Lung (tissue), 11 donors: ENCODE measurements at regions not wholly inside any gene's neighbourhood (a gene's known extent, or its start where the extent isn't known, plus 50 kb on each side); places are given as distances from the start of the nearest gene placed in this dataset.

Experiments used
- ATAC-seq: fragments of 200-7000 bp; cut with Tn5 transposase; one replicate; pipeline ENCODE4 v1.9.1; 2020; ENCODE audit warnings: moderate number of reproducible peaks; ENCODE audit not compliant: insufficient read depth, low FRiP score
- DNase-seq, 3 donors: peaks; one replicate each; pipeline ENCODE4 v3.0.0-alpha.2; 2013 to 2017
- H3K27ac ChIP-seq, 2 donors: one replicate each; pipeline ENCODE4 v1.5.1; 2013; ENCODE audit warnings: mild to moderate bottlenecking in 2 of 2, moderate library complexity in 2 of 2, control low read depth in 1 of 2, inconsistent platforms in 1 of 2, low read depth in 1 of 2, low read length in 1 of 2
- H3K27me3 ChIP-seq, 3 donors: one replicate each; pipeline ENCODE4 v1.5.1; 2013; ENCODE audit warnings: low read length in 2 of 3; ENCODE audit not compliant: control insufficient read depth in 3 of 3, insufficient read depth in 3 of 3
- H3K36me3 ChIP-seq, 4 donors: one replicate each; pipeline ENCODE4 v1.5.1; 2013; ENCODE audit warnings: low read length in 4 of 4, mild to moderate bottlenecking in 1 of 4, moderate library complexity in 1 of 4; ENCODE audit not compliant: control insufficient read depth in 4 of 4, insufficient read depth in 4 of 4
- H3K4me1 ChIP-seq, 5 donors: one replicate each; pipeline ENCODE4 v1.5.1; 2013; ENCODE audit warnings: low read length in 5 of 5, mild to moderate bottlenecking in 2 of 5, moderate library complexity in 1 of 5; ENCODE audit not compliant: control insufficient read depth in 5 of 5, insufficient read depth in 5 of 5
- H3K4me3 ChIP-seq: one replicate; pipeline ENCODE4 v1.5.1; 2013; ENCODE audit warnings: mild to moderate bottlenecking, control low read depth, moderate library complexity
- H3K9ac ChIP-seq, 2 donors: one replicate each; pipeline ENCODE4 v1.5.1; 2013; ENCODE audit warnings: low read length in 2 of 2, control low read depth in 1 of 2; ENCODE audit not compliant: insufficient read depth in 1 of 2
- H3K9me3 ChIP-seq, 4 donors: one replicate each; pipeline ENCODE4 v1.5.1; 2013; ENCODE audit warnings: low read length in 3 of 4, mild to moderate bottlenecking in 1 of 4, moderate library complexity in 1 of 4; ENCODE audit not compliant: control insufficient read depth in 4 of 4, insufficient read depth in 3 of 4
- WGBS, 2 donors: extraction: QIAGEN DNeasy Blood & Tissue Kit; methylation state at CpG; one replicate each; pipeline ENCODE4 v1.1.7; 2013; 5-methylcytosine and 5-hydroxymethylcytosine counted together
- TF ChIP-seq, protein P1 (sequence below): IDR thresholded peaks from 2 replicates; pipeline ENCODE4 v1.5.1; 2012; ENCODE audit warnings: mild to moderate bottlenecking; ENCODE audit errors: control extremely low read depth, extremely low read depth
- donor health status: control.
- donor health status: control.
- donor health status: Bipolar disorder and iron deficiency.
- donor health status: healthy.
- donor health status: DM: yes; HTN: yes; CAD: no.

DNA sequence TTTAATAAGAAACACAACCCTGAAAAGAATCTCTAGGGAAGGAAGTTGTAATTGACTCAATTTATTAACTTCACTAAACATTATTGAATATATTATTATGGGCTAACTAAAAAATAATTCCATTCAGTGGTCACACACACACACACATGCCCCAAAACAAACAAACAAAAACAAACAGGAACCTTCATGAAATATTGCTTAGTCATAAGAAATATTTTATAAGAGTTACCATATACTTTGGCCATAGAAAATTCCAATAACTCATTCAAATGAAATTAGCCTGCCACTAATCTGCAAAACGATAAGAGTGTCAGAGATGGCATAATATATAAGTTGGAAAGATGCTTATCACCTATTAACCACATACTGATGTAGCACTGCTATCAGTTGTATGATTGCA, 268.4 kb upstream of the AMIGO2 start:
- 74 to 85% methylated on average over 1 of the region's 1 CpG for WGBS, 2 donors
- H3K4me3 ChIP-seq: no peak overlapping the region
- TF ChIP-seq, protein P1, sequence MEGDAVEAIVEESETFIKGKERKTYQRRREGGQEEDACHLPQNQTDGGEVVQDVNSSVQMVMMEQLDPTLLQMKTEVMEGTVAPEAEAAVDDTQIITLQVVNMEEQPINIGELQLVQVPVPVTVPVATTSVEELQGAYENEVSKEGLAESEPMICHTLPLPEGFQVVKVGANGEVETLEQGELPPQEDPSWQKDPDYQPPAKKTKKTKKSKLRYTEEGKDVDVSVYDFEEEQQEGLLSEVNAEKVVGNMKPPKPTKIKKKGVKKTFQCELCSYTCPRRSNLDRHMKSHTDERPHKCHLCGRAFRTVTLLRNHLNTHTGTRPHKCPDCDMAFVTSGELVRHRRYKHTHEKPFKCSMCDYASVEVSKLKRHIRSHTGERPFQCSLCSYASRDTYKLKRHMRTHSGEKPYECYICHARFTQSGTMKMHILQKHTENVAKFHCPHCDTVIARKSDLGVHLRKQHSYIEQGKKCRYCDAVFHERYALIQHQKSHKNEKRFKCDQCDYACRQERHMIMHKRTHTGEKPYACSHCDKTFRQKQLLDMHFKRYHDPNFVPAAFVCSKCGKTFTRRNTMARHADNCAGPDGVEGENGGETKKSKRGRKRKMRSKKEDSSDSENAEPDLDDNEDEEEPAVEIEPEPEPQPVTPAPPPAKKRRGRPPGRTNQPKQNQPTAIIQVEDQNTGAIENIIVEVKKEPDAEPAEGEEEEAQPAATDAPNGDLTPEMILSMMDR: no peak
- no peak overlapping the region for H3K27ac ChIP-seq
- ATAC-seq (no peak), DNase-seq (no peak)
- H3K9me3 ChIP-seq: no peaks in the 10 kb centered on the region
- H3K36me3 ChIP-seq: no peaks in the 10 kb centered on the region
- H3K27me3 ChIP-seq: no peaks in the 10 kb centered on the region
- no peaks in the 10 kb centered on the region for H3K4me1 ChIP-seq
- no peak overlapping the region for H3K9ac ChIP-seq

DNA sequence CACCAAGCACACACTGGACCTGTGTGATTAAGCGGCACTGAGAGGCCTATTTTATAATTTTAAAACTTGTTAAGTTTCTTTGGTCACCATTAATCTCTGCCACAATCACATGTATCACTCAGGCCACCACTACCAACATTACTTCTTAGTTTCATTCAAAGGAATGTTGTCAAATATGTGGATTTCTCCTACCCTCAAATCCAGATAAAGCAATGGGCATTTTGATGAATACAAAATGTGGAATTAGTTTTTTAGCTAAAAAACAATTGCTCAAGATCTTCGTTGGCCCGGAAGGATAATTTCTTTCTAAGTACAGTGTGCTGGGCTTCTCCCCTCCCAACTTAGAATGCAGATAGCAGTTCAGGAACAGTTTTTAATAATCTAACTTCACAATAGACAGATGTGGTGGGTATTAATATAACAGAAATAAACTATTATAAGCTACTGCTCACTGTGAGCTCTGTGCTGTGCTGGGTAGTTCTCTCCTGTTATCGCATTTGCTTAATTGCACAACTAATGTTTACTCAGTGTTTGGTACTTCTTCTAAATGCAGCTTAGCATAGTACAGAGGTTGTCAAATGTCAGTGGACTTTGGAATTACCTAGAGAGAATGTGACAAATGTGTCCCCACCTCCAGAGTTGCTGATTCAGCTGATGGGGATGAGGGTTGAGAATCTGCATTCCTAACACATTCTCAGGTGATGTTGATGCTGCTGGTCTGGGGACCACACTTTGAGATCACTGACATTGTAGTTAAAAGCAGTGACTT, 266.7 kb upstream of the AMIGO2 start:
- no peak overlapping the region for H3K9ac ChIP-seq

DNA sequence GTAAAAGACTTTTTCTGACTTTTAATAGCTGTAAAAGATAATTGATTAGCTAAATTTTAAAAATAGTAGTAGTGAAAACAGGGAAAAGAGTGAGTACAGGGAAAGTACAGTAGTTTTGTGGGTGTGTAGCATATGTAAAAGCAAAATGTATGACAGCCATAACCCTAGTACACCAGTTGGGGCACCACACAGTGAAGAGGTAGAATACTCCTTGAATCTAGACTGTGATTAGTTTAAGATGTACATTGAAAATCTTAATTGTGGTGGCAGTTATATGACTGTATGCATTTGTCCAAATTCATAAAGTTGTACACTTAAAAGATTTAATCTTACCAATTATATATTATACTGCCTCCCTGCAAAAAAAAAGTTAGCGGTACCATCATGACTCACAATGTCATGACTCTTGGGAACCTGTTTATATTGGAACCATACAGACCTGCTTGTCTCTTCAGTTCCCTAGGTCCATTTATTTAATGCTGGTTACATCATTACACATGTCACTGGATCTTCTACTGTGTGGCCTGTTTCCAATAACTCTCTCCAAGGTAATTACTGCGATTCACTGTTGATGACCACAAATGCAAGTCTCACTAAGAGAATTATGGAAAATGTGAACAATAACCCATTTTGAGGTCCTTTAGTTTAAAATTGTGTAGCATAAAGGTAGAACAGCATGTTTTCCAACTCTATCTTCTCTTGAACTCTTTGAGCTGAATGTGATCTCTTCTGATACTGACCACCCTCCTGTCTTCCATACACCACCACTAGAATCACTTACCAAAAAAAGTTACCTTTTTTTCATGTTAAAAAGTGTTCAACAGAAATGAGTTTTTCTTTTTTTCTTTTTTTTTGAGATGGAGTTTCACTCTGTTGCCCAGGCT, 264.2 kb upstream of the AMIGO2 start:
- WGBS, 2 donors: 93 to 99% methylated on average over 2 of the region's 2 CpGs
- H3K27me3 ChIP-seq: no peaks in the 10 kb centered on the region
- no peaks in the 10 kb centered on the region for H3K9me3 ChIP-seq
- no peak overlapping the region for H3K4me3 ChIP-seq
- H3K9ac ChIP-seq: no peak overlapping the region
- H3K4me1 ChIP-seq: peaks cover 0 to 10% (median 0%) of the 10 kb centered on the region in 5 donors
- DNase-seq (no peak), ATAC-seq (no peak)
- H3K36me3 ChIP-seq: no peaks in the 10 kb centered on the region
- TF ChIP-seq, protein P1: no peak
- H3K27ac ChIP-seq: no peak overlapping the region

More for the DNA sequence above, 266.7 kb upstream of the AMIGO2 start:
- no peak overlapping the region for H3K27ac ChIP-seq
- no peak for ATAC-seq
- no peaks in the 10 kb centered on the region for H3K36me3 ChIP-seq
- 75 to 82% methylated on average over 4 of the region's 4 CpGs for WGBS, 2 donors
- DNase-seq: no peak
- H3K9me3 ChIP-seq: no peaks in the 10 kb centered on the region
- H3K4me3 ChIP-seq: no peak overlapping the region
- H3K4me1 ChIP-seq: no peaks in the 10 kb centered on the region
- H3K27me3 ChIP-seq: no peaks in the 10 kb centered on the region
- TF ChIP-seq, protein P1: no peak
